ENCODE measurements at regions not wholly inside any gene's neighbourhood (a gene's known extent, or its start where the extent isn't known, plus 50 kb on each side); places are given as distances from the start of the nearest gene placed in this dataset.

- DNase-seq (ENCODE audit: low spot score), result no peak
Observed at GRCh38 chr10:31606841-31607240, 287.8 kb downstream of the ZEB1 start.

GRCh38 chr10:31605861-31606525, 287.0 kb downstream of the ZEB1 start:
- DNase-seq (ENCODE audit: low spot score), result no peak

GRCh38 chr10:31605426-31605825, 286.4 kb downstream of the ZEB1 start:
- no peak for DNase-seq (ENCODE audit: low spot score)

- no peak for DNase-seq (ENCODE audit: low spot score)
Observed at GRCh38 chr10:31604646-31605170, 285.7 kb downstream of the ZEB1 start.

GRCh38 chr10:31604096-31604495, 285.1 kb downstream of the ZEB1 start:
- no peak for DNase-seq (ENCODE audit: low spot score)

GRCh38 chr10:31603235-31604087, 284.4 kb downstream of the ZEB1 start:
- DNase-seq (ENCODE audit: low spot score), result peak; percentile 99

- DNase-seq (ENCODE audit: low spot score), result no peak
Observed at GRCh38 chr10:31602541-31603234, 283.7 kb downstream of the ZEB1 start.

- no peak for DNase-seq (ENCODE audit: low spot score)
Observed at GRCh38 chr10:31601136-31601535, 282.1 kb downstream of the ZEB1 start.

- DNase-seq (ENCODE audit: low spot score), result no peak
Observed at GRCh38 chr10:31599626-31600504, 280.8 kb downstream of the ZEB1 start.

- no peak for DNase-seq (ENCODE audit: low spot score)
Observed at GRCh38 chr10:31596765-31597164, 277.7 kb downstream of the ZEB1 start.

GRCh38 chr10:31595992-31596391, 277.0 kb downstream of the ZEB1 start:
- no peak for DNase-seq (ENCODE audit: low spot score)

GRCh38 chr10:31594347-31594873, 275.4 kb downstream of the ZEB1 start:
- no peak for DNase-seq (ENCODE audit: low spot score)

- no peak for DNase-seq (ENCODE audit: low spot score)
Observed at GRCh38 chr10:31593124-31593523, 274.1 kb downstream of the ZEB1 start.

- no peak for DNase-seq (ENCODE audit: low spot score)
Observed at GRCh38 chr10:31591569-31591968, 272.6 kb downstream of the ZEB1 start.

GRCh38 chr10:31590023-31590800, 271.2 kb downstream of the ZEB1 start:
- no peak for DNase-seq (ENCODE audit: low spot score)

- DNase-seq (ENCODE audit: low spot score), result no peak
Observed at GRCh38 chr10:31587691-31588090, 268.7 kb downstream of the ZEB1 start.

GRCh38 chr10:31586723-31587638, 268.0 kb downstream of the ZEB1 start:
- DNase-seq (ENCODE audit: low spot score), result no peak

- DNase-seq (ENCODE audit: low spot score), result no peak
Observed at GRCh38 chr10:31584876-31585275, 265.9 kb downstream of the ZEB1 start.

- DNase-seq (ENCODE audit: low spot score), result no peak
Observed at GRCh38 chr10:31584098-31584631, 265.1 kb downstream of the ZEB1 start.

All from COLO829 (cell line).